ENCODE measurements at regions not wholly inside any gene's neighbourhood (a gene's known extent, or its start where the extent isn't known, plus 50 kb on each side); places are given as distances from the start of the nearest gene placed in this dataset.

DNA sequence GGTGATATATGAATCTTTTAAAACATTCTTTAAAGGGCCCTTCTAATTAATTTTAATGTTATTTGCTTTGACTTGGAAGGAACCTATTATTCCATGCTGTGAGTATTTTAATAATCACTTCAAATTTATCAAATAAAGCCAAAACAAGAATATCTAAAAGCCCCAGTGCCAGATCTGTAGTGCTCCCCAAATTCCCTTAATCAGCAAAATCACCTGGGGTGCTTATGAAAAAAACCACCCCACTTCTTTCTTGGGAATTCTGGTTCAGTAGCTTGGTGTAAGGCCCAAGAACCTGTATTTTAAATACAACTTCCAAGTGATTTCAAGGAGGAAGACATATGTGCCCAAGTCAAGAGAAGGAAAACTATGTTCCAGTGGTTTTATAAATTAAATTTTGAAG lies 202.4 kb upstream of the OSR1 start:
- POLR2A ChIA-PET = no interaction called here
- Histone ChIP-seq H3K4me3 (ENCODE audit: low read depth, low read length) (no peak overlapping the region), H3K36me3 (ENCODE audit: control insufficient read depth, insufficient read depth, low read length) (no peaks in the 10 kb centered on the region), H3K27me3 (ENCODE audit: control insufficient read depth, insufficient read depth, low read length) (peaks cover 2% of the 10 kb centered on the region)
- CTCF ChIA-PET = no interaction called here
- TF ChIP-seq, protein P1, sequence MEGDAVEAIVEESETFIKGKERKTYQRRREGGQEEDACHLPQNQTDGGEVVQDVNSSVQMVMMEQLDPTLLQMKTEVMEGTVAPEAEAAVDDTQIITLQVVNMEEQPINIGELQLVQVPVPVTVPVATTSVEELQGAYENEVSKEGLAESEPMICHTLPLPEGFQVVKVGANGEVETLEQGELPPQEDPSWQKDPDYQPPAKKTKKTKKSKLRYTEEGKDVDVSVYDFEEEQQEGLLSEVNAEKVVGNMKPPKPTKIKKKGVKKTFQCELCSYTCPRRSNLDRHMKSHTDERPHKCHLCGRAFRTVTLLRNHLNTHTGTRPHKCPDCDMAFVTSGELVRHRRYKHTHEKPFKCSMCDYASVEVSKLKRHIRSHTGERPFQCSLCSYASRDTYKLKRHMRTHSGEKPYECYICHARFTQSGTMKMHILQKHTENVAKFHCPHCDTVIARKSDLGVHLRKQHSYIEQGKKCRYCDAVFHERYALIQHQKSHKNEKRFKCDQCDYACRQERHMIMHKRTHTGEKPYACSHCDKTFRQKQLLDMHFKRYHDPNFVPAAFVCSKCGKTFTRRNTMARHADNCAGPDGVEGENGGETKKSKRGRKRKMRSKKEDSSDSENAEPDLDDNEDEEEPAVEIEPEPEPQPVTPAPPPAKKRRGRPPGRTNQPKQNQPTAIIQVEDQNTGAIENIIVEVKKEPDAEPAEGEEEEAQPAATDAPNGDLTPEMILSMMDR (IDR thresholded peaks at IDR 0.05; ENCODE audit: insufficient read depth, low read depth, low read length) = no peak
- no peak for DNase-seq (ENCODE audit: low read depth)

- H3K27me3 ChIP-seq (ENCODE audit: control insufficient read depth, insufficient read depth, low read length) = peaks cover 5% of the 10 kb centered on the region
These were observed 201.3 kb upstream of the OSR1 start for GRCh38 chr2:19559596-19560240.

DNA sequence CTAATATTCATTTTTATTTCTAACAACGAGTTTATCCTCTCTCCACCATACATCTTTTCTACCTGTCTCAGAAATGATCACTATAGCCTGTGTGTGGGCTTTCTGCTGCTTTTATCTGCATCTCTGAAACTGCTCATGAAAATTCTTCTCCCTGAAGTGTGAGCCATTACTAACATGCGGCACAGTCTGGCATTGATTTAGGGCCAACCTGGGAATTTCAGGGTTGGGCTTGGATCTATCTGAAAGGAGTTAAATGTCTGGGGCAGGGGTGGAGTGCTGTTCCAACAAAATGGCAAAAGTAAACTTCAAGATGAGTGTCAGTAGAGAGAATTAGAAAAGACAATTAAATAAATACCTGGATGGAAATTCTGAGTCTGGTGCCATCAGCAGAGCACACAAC lies 198.2 kb upstream of the OSR1 start:
- H3K36me3 ChIP-seq (ENCODE audit: control insufficient read depth, insufficient read depth, low read length) = no peaks in the 10 kb centered on the region
- TF ChIP-seq, protein P1 (IDR thresholded peaks at IDR 0.05; ENCODE audit: insufficient read depth, low read depth, low read length) = no peak
- DNase-seq (ENCODE audit: low read depth) = no peak
- POLR2A ChIA-PET = no interaction called here
- peaks cover 9% of the 10 kb centered on the region for H3K27me3 ChIP-seq (ENCODE audit: control insufficient read depth, insufficient read depth, low read length)
- H3K4me3 ChIP-seq (ENCODE audit: low read depth, low read length) = no peak overlapping the region
- CTCF ChIA-PET = no interaction called here

More at GRCh38 chr2:19559596-19560240, 201.3 kb upstream of the OSR1 start:
- no peak for DNase-seq (ENCODE audit: low read depth)
- POLR2A ChIA-PET = no interaction called here
- CTCF ChIA-PET = interaction anchor here (0.6 kb wide), 1 partner anchor 16 kb away, joined by 3 read pairs; no protein-coding TSS in a partner anchor
- no peaks in the 10 kb centered on the region for H3K36me3 ChIP-seq (ENCODE audit: control insufficient read depth, insufficient read depth, low read length)
- TF ChIP-seq, protein P1 (IDR thresholded peaks at IDR 0.05; ENCODE audit: insufficient read depth, low read depth, low read length) = no peak
- H3K4me3 ChIP-seq (ENCODE audit: low read depth, low read length) = no peak overlapping the region

DNA sequence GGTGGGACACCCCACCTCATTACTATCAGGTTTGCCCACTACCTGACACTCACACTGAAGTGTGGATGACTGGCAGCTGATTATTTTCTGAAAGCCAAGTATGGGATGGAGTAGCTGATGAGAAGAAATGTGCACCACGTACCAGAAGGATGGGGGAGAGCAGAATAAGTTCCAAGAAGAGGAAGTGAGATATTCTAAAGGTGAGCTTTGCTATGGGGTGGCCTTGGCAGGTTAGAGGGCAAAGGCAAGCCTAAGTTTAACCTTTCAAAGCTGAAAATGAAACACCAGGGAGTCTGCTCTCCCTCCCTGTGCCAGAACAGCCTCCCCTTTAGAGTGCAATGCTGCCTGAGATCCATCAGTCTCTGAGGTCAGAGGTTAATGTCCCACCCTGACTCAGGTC lies 196.1 kb upstream of the OSR1 start:
- Histone ChIP-seq H3K27me3 (ENCODE audit: control insufficient read depth, insufficient read depth, low read length) (peaks cover 11% of the 10 kb centered on the region), H3K36me3 (ENCODE audit: control insufficient read depth, insufficient read depth, low read length) (no peaks in the 10 kb centered on the region), H3K4me3 (ENCODE audit: low read depth, low read length) (no peak overlapping the region)
- ChIA-PET CTCF (interaction anchor here (1.0 kb wide), 1 partner anchor 20 kb away, joined by 3 read pairs; no protein-coding TSS in a partner anchor), POLR2A (no interaction called here)
- TF ChIP-seq, protein P1 (IDR thresholded peaks at IDR 0.05; ENCODE audit: insufficient read depth, low read depth, low read length) = no peak
- no peak for DNase-seq (ENCODE audit: low read depth)

DNA sequence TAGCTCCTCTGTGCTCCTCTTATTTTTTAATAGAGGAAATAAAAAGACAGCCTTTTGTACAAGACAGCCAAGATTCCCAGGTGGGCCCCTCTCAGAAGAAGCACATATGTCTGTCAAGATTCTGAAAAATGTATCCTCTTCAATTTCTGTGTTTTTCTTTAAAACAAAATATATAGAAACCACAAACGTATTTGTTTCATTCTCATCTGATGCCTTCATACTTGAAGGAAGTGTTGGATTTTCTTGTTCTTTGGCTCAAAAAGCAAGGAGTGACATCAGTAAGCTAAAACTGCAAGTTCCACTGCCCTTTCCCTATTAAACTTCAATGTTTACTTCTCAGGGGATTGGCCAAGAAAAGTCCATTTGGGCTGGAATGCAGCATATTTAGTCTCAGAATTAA lies 193.8 kb upstream of the OSR1 start:
- DNase-seq (ENCODE audit: low read depth) = no peak
- Histone ChIP-seq H3K4me3 (ENCODE audit: low read depth, low read length) (no peak overlapping the region), H3K36me3 (ENCODE audit: control insufficient read depth, insufficient read depth, low read length) (no peaks in the 10 kb centered on the region), H3K27me3 (ENCODE audit: control insufficient read depth, insufficient read depth, low read length) (peaks cover 9% of the 10 kb centered on the region)
- ChIA-PET CTCF (no interaction called here), POLR2A (no interaction called here)
- TF ChIP-seq, protein P1 (IDR thresholded peaks at IDR 0.05; ENCODE audit: insufficient read depth, low read depth, low read length) = no peak
